PC-3 (cell line): ENCODE measurements at regions not wholly inside any gene's neighbourhood (a gene's known extent, or its start where the extent isn't known, plus 50 kb on each side); places are given as distances from the start of the nearest gene placed in this dataset.

Experiments used
- ATAC-seq: fragments of 200-7000 bp; cut with Tn5 transposase; 2 replicates; pipeline ENCODE4 v1.9.1; 2020; ENCODE audit warnings: mild to moderate bottlenecking, moderate library complexity
- BruUV-seq: library from RNA; stranded (reverse); fragments of 400-500 nt; replicated peaks from 2 replicates; lab custom pipeline; 2021; lab: Mats Ljungman, UMichigan
- CTCF ChIA-PET: fragments of 300-600 bp; sonication (Branson Sonifier 250); formaldehyde crosslinking; loops from one replicate; lab custom pipeline; 2022; ENCODE audit warnings: antibody characterized with exemption; lab: Charles Lee
- POLR2A ChIA-PET: fragments of 300-600 bp; sonication (Branson Sonifier 250); formaldehyde crosslinking; loops from one replicate; lab custom pipeline; 2022; ENCODE audit warnings: antibody characterized with exemption; ENCODE audit not compliant: unreplicated experiment; lab: Charles Lee
- DNase-seq: peaks from one replicate; pipeline ENCODE4 v3.0.0-alpha.2; 2015
- H2AFZ ChIP-seq: fragments of 300-600 bp; sonication (generic); 2 replicates; pipeline ENCODE4 v1.6.0; 2016; ENCODE audit warnings: antibody characterized with exemption, low read length
- H3F3A ChIP-seq: fragments of 300-600 bp; sonication (generic); one replicate; pipeline ENCODE4 v1.6.0; 2017; ENCODE audit warnings: antibody characterized with exemption, low read length, control low read depth, mild to moderate bottlenecking; ENCODE audit not compliant: unreplicated experiment
- H3K27ac ChIP-seq: fragments of 300-600 bp; sonication (generic); 2 replicates; pipeline ENCODE4 v1.5.1; 2016; ENCODE audit warnings: mild to moderate bottlenecking, low read length
- H3K27me3 ChIP-seq: fragments of 300-600 bp; sonication (generic); 2 replicates; pipeline ENCODE4 v1.6.1; 2016; ENCODE audit warnings: low read length, mixed read lengths
- H3K36me3 ChIP-seq: fragments of 300-600 bp; sonication (generic); 2 replicates; pipeline ENCODE4 v1.6.1; 2016; ENCODE audit warnings: low read depth, mixed run types, low read length, mixed read lengths
- H3K4me1 ChIP-seq: fragments of 300-600 bp; sonication (generic); 2 replicates; pipeline ENCODE4 v1.5.1; 2016; ENCODE audit warnings: low read length; ENCODE audit not compliant: insufficient read depth
- H3K4me2 ChIP-seq: fragments of 300-600 bp; sonication (generic); 2 replicates; pipeline ENCODE4 v1.6.0; 2016; ENCODE audit warnings: low read length
- H3K4me3 ChIP-seq: fragments of 300-600 bp; sonication (generic); 2 replicates; pipeline ENCODE4 v1.5.1; 2016; ENCODE audit warnings: mild to moderate bottlenecking, low read length, mixed read lengths
- H3K79me2 ChIP-seq: fragments of 300-600 bp; sonication (generic); 2 replicates; pipeline ENCODE4 v1.6.1; 2017; ENCODE audit warnings: low read length, mixed read lengths
- H3K9ac ChIP-seq: fragments of 300-600 bp; sonication (generic); 2 replicates; pipeline ENCODE4 v1.6.0; 2016; ENCODE audit warnings: mild to moderate bottlenecking, low read length
- H3K9me2 ChIP-seq: fragments of 300-600 bp; sonication (generic); replicated peaks from 2 replicates; pipeline ENCODE4 v1.6.1; 2016; ENCODE audit warnings: mixed run types, low read length, mixed read lengths
- H3K9me3 ChIP-seq: fragments of 300-600 bp; sonication (generic); 2 replicates; pipeline ENCODE4 v1.6.1; 2016; ENCODE audit warnings: low read length, mixed read lengths
- H4K20me1 ChIP-seq: fragments of 300-600 bp; sonication (generic); 2 replicates; pipeline ENCODE4 v1.6.1; 2016; ENCODE audit warnings: low read length, mixed read lengths
- CTCF ChIP-seq: fragments of 300-600 bp; sonication (generic); conservative IDR thresholded peaks from 2 replicates; pipeline ENCODE4 v1.5.1; 2017; ENCODE audit warnings: antibody characterized with exemption, low read depth, mild to moderate bottlenecking, low read length
- EZH2 ChIP-seq: fragments of 300-600 bp; sonication (generic); IDR thresholded peaks from one replicate; pipeline ENCODE4 v1.6.1; 2017; ENCODE audit warnings: antibody characterized with exemption, mild to moderate bottlenecking, low read length; ENCODE audit not compliant: unreplicated experiment
- EZH2phosphoT487 ChIP-seq: fragments of 300-600 bp; sonication (generic); IDR thresholded peaks from 2 replicates; pipeline ENCODE4 v1.6.1; 2018; ENCODE audit warnings: mild to moderate bottlenecking, antibody characterized with exemption, low read length, borderline replicate concordance
- intact Hi-C: fragments of 100-400 bp; cut with micrococcal nuclease; formaldehyde crosslinking; loops from 2 replicates; pipeline ENCODE4 v1.9.0; 2023

GRCh38 chr6:137363805-137364138 is 130.4 kb downstream of the OLIG3 start:
- ChIA-PET POLR2A (no interaction called here), CTCF (no interaction called here)
- Histone ChIP-seq H3K9me2 (no peaks in the 10 kb centered on the region), H3K9me3 (no peaks in the 10 kb centered on the region), H3K27ac (no peak overlapping the region), H3K36me3 (no peaks in the 10 kb centered on the region), H3K4me2 (no peak overlapping the region), H3K4me3 (no peak overlapping the region), H4K20me1 (no peaks in the 10 kb centered on the region), H3K9ac (no peak overlapping the region), H2AFZ (no peak overlapping the region), H3F3A (no peaks in the 10 kb centered on the region), H3K4me1 (no peaks in the 10 kb centered on the region), H3K79me2 (no peaks in the 10 kb centered on the region), H3K27me3 (no peaks in the 10 kb centered on the region)
- ATAC-seq (no peak), DNase-seq (no peak)
- no TSS peak for BruUV-seq
- TF ChIP-seq EZH2phosphoT487: no peak
- TF ChIP-seq CTCF: no peak
- TF ChIP-seq EZH2: no peak
- intact Hi-C loops: no loop called here

- ATAC-seq: no peak
- ChIA-PET CTCF (no interaction called here), POLR2A (no interaction called here)
- Histone ChIP-seq H3K4me1 (no peaks in the 10 kb centered on the region), H3F3A (no peaks in the 10 kb centered on the region), H3K27ac (no peak overlapping the region), H3K27me3 (no peaks in the 10 kb centered on the region), H4K20me1 (no peaks in the 10 kb centered on the region), H3K36me3 (no peaks in the 10 kb centered on the region), H3K9me2 (no peaks in the 10 kb centered on the region), H3K9ac (no peak overlapping the region), H3K79me2 (no peaks in the 10 kb centered on the region), H3K4me2 (no peak overlapping the region), H3K9me3 (no peaks in the 10 kb centered on the region), H3K4me3 (no peak overlapping the region), H2AFZ (no peak overlapping the region)
- intact Hi-C loops: no loop called here
- DNase-seq: no peak
- BruUV-seq: no TSS peak
- TF ChIP-seq EZH2 (no peak), EZH2phosphoT487 (no peak), CTCF (no peak)
These were observed 131.1 kb downstream of the OLIG3 start for GRCh38 chr6:137362878-137363804.

- Histone ChIP-seq H3K79me2 (no peaks in the 10 kb centered on the region), H3K4me2 (no peak overlapping the region), H3F3A (no peaks in the 10 kb centered on the region), H3K9me2 (no peaks in the 10 kb centered on the region), H3K27me3 (no peaks in the 10 kb centered on the region), H3K27ac (no peak overlapping the region), H3K36me3 (no peaks in the 10 kb centered on the region), H3K4me3 (no peak overlapping the region), H2AFZ (no peak overlapping the region), H4K20me1 (no peaks in the 10 kb centered on the region), H3K9me3 (no peaks in the 10 kb centered on the region), H3K4me1 (no peaks in the 10 kb centered on the region), H3K9ac (no peak overlapping the region)
- ChIA-PET CTCF (no interaction called here), POLR2A (no interaction called here)
- DNase-seq: no peak
- intact Hi-C loops: no loop called here
- no peak for TF ChIP-seq EZH2
- TF ChIP-seq CTCF: no peak
- no peak for TF ChIP-seq EZH2phosphoT487
- BruUV-seq: no TSS peak
- ATAC-seq: no peak
These were observed 132.5 kb downstream of the OLIG3 start for GRCh38 chr6:137361701-137362100.
